IMR-90 (cell line): ENCODE measurements at regions not wholly inside any gene's neighbourhood (a gene's known extent, or its start where the extent isn't known, plus 50 kb on each side); places are given as distances from the start of the nearest gene placed in this dataset.
A peak's percentile ranks its signal among the peaks of the same experiment; 100 is the strongest.

Experiments used
- ATAC-seq: fragments of 200-7000 bp; cut with Tn5 transposase; 2 replicates; pipeline ENCODE4 v1.9.1; 2020; ENCODE audit warnings: low read depth, mild to moderate bottlenecking, moderate library complexity
- BruUV-seq: library from RNA; stranded (reverse); fragments of 400-500 nt; replicated peaks from 2 replicates; lab custom pipeline; 2021; lab: Mats Ljungman, UMichigan
- CTCF ChIA-PET: fragments of 300-600 bp; formaldehyde crosslinking; extraction: SDS; loops from one replicate; lab custom pipeline; 2021; ENCODE audit warnings: antibody characterized with exemption; lab: Yijun Ruan, JAX
- POLR2A ChIA-PET: fragments of 300-600 bp; sonication (Branson Sonifier 250); formaldehyde crosslinking; loops from one replicate; lab custom pipeline; 2022; ENCODE audit warnings: antibody characterized with exemption; ENCODE audit not compliant: unreplicated experiment; lab: Charles Lee
- DNase-seq: peaks from one replicate; pipeline ENCODE4 v3.0.0; 2013
- H2AFZ ChIP-seq: replicated peaks from 2 replicates; pipeline ENCODE3; 2013; ENCODE audit warnings: low read length, mild to moderate bottlenecking; ENCODE audit not compliant: poor library complexity
- H2AK5ac ChIP-seq: 2 replicates; pipeline ENCODE4 v1.6.1; 2013; ENCODE audit warnings: low read depth, low read length, inconsistent platforms
- H2AK9ac ChIP-seq: replicated peaks from 2 replicates; pipeline ENCODE3; 2013; ENCODE audit warnings: mild to moderate bottlenecking, low read depth, low read length, moderate library complexity; ENCODE audit not compliant: poor library complexity
- H2BK120ac ChIP-seq: 2 replicates; pipeline ENCODE4 v1.6.1; 2013; ENCODE audit warnings: low read depth, low read length, inconsistent platforms
- H2BK15ac ChIP-seq: 3 replicates; pipeline ENCODE4 v1.6.1; 2013; ENCODE audit warnings: low read depth, low read length, inconsistent platforms
- H2BK20ac ChIP-seq: 2 replicates; pipeline ENCODE4 v1.6.1; 2013; ENCODE audit warnings: low read depth, mild to moderate bottlenecking, inconsistent platforms, low read length, moderate library complexity
- H2BK5ac ChIP-seq: 2 replicates; pipeline ENCODE4 v1.6.1; 2013; ENCODE audit warnings: mild to moderate bottlenecking, low read depth, low read length, inconsistent platforms; ENCODE audit not compliant: poor library complexity, severe bottlenecking
- H3K14ac ChIP-seq: replicated peaks from 2 replicates; pipeline ENCODE4 v1.6.1; 2013; ENCODE audit warnings: low read depth, low read length, inconsistent platforms
- H3K18ac ChIP-seq: 2 replicates; pipeline ENCODE4 v1.6.1; 2013; ENCODE audit warnings: low read depth, low read length, control low read depth
- H3K23ac ChIP-seq: 2 replicates; pipeline ENCODE4 v1.6.1; 2013; ENCODE audit warnings: low read depth, low read length, inconsistent platforms
- H3K27ac ChIP-seq: 2 replicates; pipeline ENCODE4 v1.5.1; 2013; ENCODE audit warnings: mild to moderate bottlenecking, control low read depth, low read length; ENCODE audit not compliant: insufficient read depth
- H3K27me3 ChIP-seq: 2 replicates; pipeline ENCODE4 v1.6.1; 2013; ENCODE audit warnings: low read length; ENCODE audit not compliant: control insufficient read depth, insufficient read depth
- H3K36me3 ChIP-seq: 2 replicates; pipeline ENCODE4 v1.6.1; 2013; ENCODE audit warnings: low read length, mixed read lengths; ENCODE audit not compliant: control insufficient read depth, insufficient read depth
- H3K4ac ChIP-seq: 2 replicates; pipeline ENCODE4 v1.6.1; 2013; ENCODE audit warnings: low read depth, low read length, inconsistent platforms
- H3K4me1 ChIP-seq: 2 replicates; pipeline ENCODE4 v1.6.1; 2013; ENCODE audit warnings: low read length, mixed read lengths; ENCODE audit not compliant: control insufficient read depth, insufficient read depth
- H3K4me2 ChIP-seq: 2 replicates; pipeline ENCODE4 v1.6.1; 2013; ENCODE audit warnings: low read depth, mild to moderate bottlenecking, control low read depth, low read length, moderate library complexity
- H3K4me3 ChIP-seq: 2 replicates; pipeline ENCODE4 v1.5.1; 2013; ENCODE audit warnings: low read depth, mild to moderate bottlenecking, control low read depth, low read length, moderate library complexity; ENCODE audit not compliant: insufficient read depth
- H3K56ac ChIP-seq: 2 replicates; pipeline ENCODE4 v1.6.1; 2013; ENCODE audit warnings: low read length, inconsistent platforms; ENCODE audit not compliant: insufficient read depth; ENCODE audit errors: extremely low read depth
- H3K79me1 ChIP-seq, 2 experiments: 2 replicates each; pipeline ENCODE4 v1.6.1; 2013; ENCODE audit warnings: low read length in 2 of 2, inconsistent platforms in 1 of 2, low read depth in 1 of 2
- H3K9ac ChIP-seq: 2 replicates; pipeline ENCODE4 v1.6.1; 2013; ENCODE audit warnings: low read depth, low read length, control low read depth
- H3K9me1 ChIP-seq: 2 replicates; pipeline ENCODE4 v1.6.1; 2013; ENCODE audit warnings: low read length, inconsistent platforms; ENCODE audit not compliant: insufficient read depth
- H3K9me3 ChIP-seq: 2 replicates; pipeline ENCODE4 v1.6.1; 2013; ENCODE audit warnings: low read length; ENCODE audit not compliant: control insufficient read depth, insufficient read depth
- H4K20me1 ChIP-seq: 2 replicates; pipeline ENCODE4 v1.6.1; 2013; ENCODE audit warnings: low read length, inconsistent platforms; ENCODE audit not compliant: insufficient read depth
- H4K5ac ChIP-seq: 2 replicates; pipeline ENCODE4 v1.6.1; 2013; ENCODE audit warnings: mild to moderate bottlenecking, low read depth, low read length, control low read depth
- H4K8ac ChIP-seq, 2 experiments: 2 replicates each; pipeline ENCODE4 v1.6.1; 2013; ENCODE audit warnings: low read depth in 2 of 2, low read length in 2 of 2, control low read depth in 1 of 2, inconsistent platforms in 1 of 2
- H4K91ac ChIP-seq: 2 replicates; pipeline ENCODE4 v1.6.1; 2013; ENCODE audit warnings: low read depth, low read length, inconsistent platforms; ENCODE audit not compliant: insufficient read depth
- MXI1 ChIP-seq: IDR thresholded peaks from 2 replicates; pipeline ENCODE4 v1.6.1; 2012; ENCODE audit warnings: low read depth, mild to moderate bottlenecking, low read length, moderate library complexity, borderline replicate concordance
- NFE2L2 ChIP-seq: fragments of 150-350 bp; IDR thresholded peaks from 2 replicates; pipeline ENCODE4 v1.6.1; 2016; ENCODE audit warnings: low read depth, mild to moderate bottlenecking, low read length
- WGBS, 2 experiments: methylation state at CpG; one replicate each; pipeline versions ENCODE4 v1.1.5 to v1.1.7; 2013; ENCODE audit warnings: missing lambda C conversion rate in 2 of 2; ENCODE audit not compliant: insufficient read length in 1 of 2; ENCODE audit errors: extremely low coverage in 2 of 2; 5-methylcytosine and 5-hydroxymethylcytosine counted together
- dilution Hi-C: fragments of 300-500 bp; cut with HindIII; formaldehyde crosslinking; loops from one replicate; pipeline ENCODE4 v1.14.3; 2018; ENCODE audit warnings: low sequenced_read_pairs; ENCODE audit not compliant: unreplicated experiment
- in situ Hi-C: fragments of 300-500 bp; cut with MboI; formaldehyde crosslinking; loops from 3 replicates; pipeline ENCODE4 v1.14.3; 2019; ENCODE audit warnings: low sequenced_read_pairs, inconsistent platforms, mixed read lengths
- intact Hi-C: fragments of 100-400 bp; cut with micrococcal nuclease; formaldehyde crosslinking; loops from 2 replicates; pipeline ENCODE4 v1.10.0; 2022
- TF ChIP-seq, protein P1 (sequence below): fragments of 150-350 bp; IDR thresholded peaks from 2 replicates; pipeline ENCODE4 v1.6.1; 2016; ENCODE audit warnings: low read depth, mild to moderate bottlenecking, low read length, moderate library complexity, borderline replicate concordance

GRCh38 chr9:96048104-96048955, 172.8 kb downstream of the ERCC6L2 start:
- H2BK120ac ChIP-seq: no peak overlapping the region
- no peak overlapping the region for H4K91ac ChIP-seq
- TF ChIP-seq, protein P1, sequence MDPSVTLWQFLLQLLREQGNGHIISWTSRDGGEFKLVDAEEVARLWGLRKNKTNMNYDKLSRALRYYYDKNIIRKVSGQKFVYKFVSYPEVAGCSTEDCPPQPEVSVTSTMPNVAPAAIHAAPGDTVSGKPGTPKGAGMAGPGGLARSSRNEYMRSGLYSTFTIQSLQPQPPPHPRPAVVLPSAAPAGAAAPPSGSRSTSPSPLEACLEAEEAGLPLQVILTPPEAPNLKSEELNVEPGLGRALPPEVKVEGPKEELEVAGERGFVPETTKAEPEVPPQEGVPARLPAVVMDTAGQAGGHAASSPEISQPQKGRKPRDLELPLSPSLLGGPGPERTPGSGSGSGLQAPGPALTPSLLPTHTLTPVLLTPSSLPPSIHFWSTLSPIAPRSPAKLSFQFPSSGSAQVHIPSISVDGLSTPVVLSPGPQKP: no peak
- TF ChIP-seq MXI1: no peak
- TF ChIP-seq NFE2L2: no peak
- no peak overlapping the region for H3K23ac ChIP-seq
- CTCF ChIA-PET: no interaction called here
- no peak overlapping the region for H2BK15ac ChIP-seq
- no peak overlapping the region for H3K9ac ChIP-seq
- H3K36me3 ChIP-seq: no peaks in the 10 kb centered on the region
- no peak overlapping the region for H2AK5ac ChIP-seq
- H2AFZ ChIP-seq: no peak overlapping the region
- no peaks in the 10 kb centered on the region for H3K4me1 ChIP-seq
- ATAC-seq (0 out of 2 replicates have a peak, but pooled peaks have one; percentile 21), DNase-seq (no peak)
- H4K5ac ChIP-seq: no peak overlapping the region
- H3K9me1 ChIP-seq: no peaks in the 10 kb centered on the region
- no peak overlapping the region for H3K4ac ChIP-seq
- peaks cover 2% of the 10 kb centered on the region; the same call in 1 of the 2 replicates for H3K9me3 ChIP-seq
- no peak overlapping the region for H3K27ac ChIP-seq
- H3K14ac ChIP-seq: no peak overlapping the region
- H2BK20ac ChIP-seq: no peak overlapping the region
- in situ Hi-C loops (no loop called here), intact Hi-C loops (no loop called here), dilution Hi-C loops (no loop called here)
- no peak overlapping the region for H4K8ac ChIP-seq
- POLR2A ChIA-PET: interaction anchor here (0.7 kb wide), 1 partner anchor 1964 kb away, joined by 6 read pairs; no protein-coding TSS in a partner anchor
- H2BK5ac ChIP-seq: no peak overlapping the region
- no peaks in the 10 kb centered on the region for H4K20me1 ChIP-seq
- no peak overlapping the region for H3K18ac ChIP-seq
- H3K4me2 ChIP-seq: no peak overlapping the region
- no TSS peak for BruUV-seq
- H2AK9ac ChIP-seq: no peak overlapping the region
- no peaks in the 10 kb centered on the region for H3K79me1 ChIP-seq
- H3K27me3 ChIP-seq: peaks cover 52% of the 10 kb centered on the region
- no peak overlapping the region for H3K56ac ChIP-seq
- WGBS, 2 experiments: 36% methylated on average over 10 of the region's 24 CpGs; no CpG with 5 or more reads in 1 of the 2 experiments
- H3K4me3 ChIP-seq: no peak overlapping the region
